H9 (cell line): ENCODE measurements at regions not wholly inside any gene's neighbourhood (a gene's known extent, or its start where the extent isn't known, plus 50 kb on each side); places are given as distances from the start of the nearest gene placed in this dataset.

Experiments used
- DNase-seq: peaks from one replicate; pipeline ENCODE4 v3.0.0-alpha.2; 2017
- H2AFZ ChIP-seq: one replicate; pipeline ENCODE4 v1.6.1; 2013; ENCODE audit warnings: mild to moderate bottlenecking, low read length, control low read depth, moderate library complexity
- H2AK5ac ChIP-seq: 2 replicates; pipeline ENCODE4 v1.6.1; 2013; ENCODE audit warnings: low read length, control low read depth, mixed read lengths; ENCODE audit not compliant: insufficient read length
- H2BK120ac ChIP-seq: one replicate; pipeline ENCODE4 v1.6.1; 2013; ENCODE audit warnings: low read depth, mild to moderate bottlenecking, low read length, control low read depth, inconsistent platforms; ENCODE audit not compliant: poor library complexity, severe bottlenecking
- H2BK12ac ChIP-seq: 2 replicates; pipeline ENCODE4 v1.6.1; 2013; ENCODE audit warnings: low read length, control low read depth, mixed read lengths, low read depth; ENCODE audit not compliant: insufficient read length
- H2BK15ac ChIP-seq: 2 replicates; pipeline ENCODE4 v1.6.1; 2013; ENCODE audit warnings: low read depth, low read length, control low read depth
- H2BK20ac ChIP-seq: one replicate; pipeline ENCODE4 v1.6.1; 2013; ENCODE audit warnings: low read depth, mild to moderate bottlenecking, low read length, control low read depth, inconsistent platforms; ENCODE audit not compliant: poor library complexity, severe bottlenecking
- H2BK5ac ChIP-seq: 2 replicates; pipeline ENCODE4 v1.6.1; 2013; ENCODE audit warnings: low read length, control low read depth, mixed read lengths; ENCODE audit not compliant: insufficient read length
- H3K14ac ChIP-seq: 2 replicates; pipeline ENCODE4 v1.6.1; 2013; ENCODE audit warnings: low read length, control low read depth; ENCODE audit not compliant: insufficient read depth
- H3K18ac ChIP-seq: 2 replicates; pipeline ENCODE4 v1.6.1; 2013; ENCODE audit warnings: low read depth, mild to moderate bottlenecking, mixed read lengths, low read length, control low read depth; ENCODE audit not compliant: insufficient read length
- H3K23ac ChIP-seq: 2 replicates; pipeline ENCODE4 v1.6.1; 2013; ENCODE audit warnings: low read length, control low read depth, mixed read lengths, low read depth; ENCODE audit not compliant: insufficient read length
- H3K23me2 ChIP-seq: 2 replicates; pipeline ENCODE4 v1.6.1; 2013; ENCODE audit warnings: low read depth, mild to moderate bottlenecking, mixed read lengths, low read length, control low read depth; ENCODE audit not compliant: insufficient read length, poor library complexity, severe bottlenecking
- H3K27ac ChIP-seq: 2 replicates; pipeline ENCODE4 v1.5.1; 2013; ENCODE audit warnings: low read length, control low read depth, mixed read lengths, low read depth; ENCODE audit not compliant: insufficient read length
- H3K27me3 ChIP-seq: 2 replicates; pipeline ENCODE4 v1.6.1; 2013; ENCODE audit warnings: low read length, control low read depth, inconsistent platforms; ENCODE audit not compliant: insufficient read depth
- H3K4ac ChIP-seq: 2 replicates; pipeline ENCODE4 v1.6.1; 2013; ENCODE audit warnings: low read depth, mild to moderate bottlenecking, control low read depth, inconsistent platforms, low read length, moderate library complexity
- H3K4me1 ChIP-seq: 2 replicates; pipeline ENCODE4 v1.6.1; 2013; ENCODE audit warnings: low read length, control low read depth, inconsistent platforms; ENCODE audit not compliant: insufficient read depth
- H3K4me2 ChIP-seq: 2 replicates; pipeline ENCODE4 v1.6.1; 2013; ENCODE audit warnings: low read length, control low read depth, mixed read lengths; ENCODE audit not compliant: insufficient read length, insufficient read depth
- H3K56ac ChIP-seq: 2 replicates; pipeline ENCODE4 v1.6.1; 2013; ENCODE audit warnings: low read depth, mild to moderate bottlenecking, mixed read lengths, low read length, control low read depth; ENCODE audit not compliant: insufficient read length
- H3K79me1 ChIP-seq: 2 replicates; pipeline ENCODE4 v1.6.1; 2013; ENCODE audit warnings: low read depth, mild to moderate bottlenecking, moderate library complexity, low read length, control low read depth, inconsistent platforms; ENCODE audit not compliant: insufficient read depth, poor library complexity, severe bottlenecking
- H3K79me2 ChIP-seq: 2 replicates; pipeline ENCODE4 v1.6.1; 2013; ENCODE audit warnings: low read length, control low read depth, inconsistent platforms; ENCODE audit not compliant: insufficient read depth
- H3K9ac ChIP-seq: 2 replicates; pipeline ENCODE4 v1.6.1; 2013; ENCODE audit warnings: low read length, control low read depth, mixed read lengths; ENCODE audit not compliant: insufficient read length; ENCODE audit errors: extremely low read depth
- H3K9me3 ChIP-seq: one replicate; pipeline ENCODE4 v1.6.1; 2013; ENCODE audit warnings: low read depth, low read length, inconsistent platforms; ENCODE audit not compliant: control insufficient read depth
- H3T11ph ChIP-seq: one replicate; pipeline ENCODE4 v1.6.1; 2013; ENCODE audit warnings: mild to moderate bottlenecking, low read length, control low read depth, inconsistent platforms
- H4K20me1 ChIP-seq: one replicate; pipeline ENCODE4 v1.6.1; 2013; ENCODE audit not compliant: control insufficient read depth, insufficient read length, insufficient read depth
- H4K5ac ChIP-seq: 2 replicates; pipeline ENCODE4 v1.6.1; 2013; ENCODE audit warnings: low read depth, mild to moderate bottlenecking, mixed read lengths, low read length, control low read depth; ENCODE audit not compliant: insufficient read length
- H4K8ac ChIP-seq: replicated peaks from 2 replicates; pipeline ENCODE4 v1.6.1; 2013; ENCODE audit warnings: low read length, control low read depth, mixed read lengths, low read depth; ENCODE audit not compliant: insufficient read length
- H4K91ac ChIP-seq: 2 replicates; pipeline ENCODE4 v1.6.1; 2013; ENCODE audit warnings: low read depth, mild to moderate bottlenecking, moderate library complexity, mixed read lengths, low read length, control low read depth; ENCODE audit not compliant: insufficient read length
- H3K27ac Mint-ChIP-seq, 3 experiments: 2 replicates in 2 of 3; 3 replicates in 1 of 3; pipeline ENCODE4 v1.8.0; 2020 to 2021; ENCODE audit warnings: mixed read lengths in 3 of 3, mild to moderate bottlenecking in 1 of 3, moderate library complexity in 1 of 3
- H3K27me3 Mint-ChIP-seq: 2 replicates; pipeline ENCODE4 v1.8.0; 2021; ENCODE audit warnings: low read depth, mild to moderate bottlenecking, moderate library complexity, mixed read lengths
- H3K36me3 Mint-ChIP-seq, 3 experiments: 2 replicates in 2 of 3; 3 replicates in 1 of 3; pipeline ENCODE4 v1.8.0; 2020 to 2021; ENCODE audit warnings: low read depth in 3 of 3, mixed read lengths in 3 of 3; ENCODE audit not compliant: insufficient read depth in 1 of 3
- H3K4me1 Mint-ChIP-seq, 2 experiments: 2 replicates each; pipeline ENCODE4 v1.8.0; 2020; ENCODE audit warnings: mixed read lengths in 2 of 2
- H3K4me3 Mint-ChIP-seq, 2 experiments: 2 replicates in 1 of 2; 3 replicates in 1 of 2; pipeline ENCODE4 v1.8.0; 2020 to 2021; ENCODE audit warnings: mild to moderate bottlenecking in 2 of 2, mixed read lengths in 2 of 2, moderate library complexity in 1 of 2
- H3K9me3 Mint-ChIP-seq, 2 experiments: 2 replicates in 1 of 2; 3 replicates in 1 of 2; pipeline ENCODE4 v1.8.0; 2020; ENCODE audit warnings: mild to moderate bottlenecking in 2 of 2, mixed read lengths in 2 of 2, moderate library complexity in 1 of 2
- WGBS: extraction: QIAGEN DNeasy Blood & Tissue Kit; methylation state at CpG from one replicate; pipeline ENCODE4 v1.1.7; 2013; ENCODE audit warnings: missing lambda C conversion rate, low lambda C conversion rate, mixed read lengths; ENCODE audit not compliant: insufficient read length; ENCODE audit errors: extremely low coverage; 5-methylcytosine and 5-hydroxymethylcytosine counted together
- TF ChIP-seq, protein P1 (sequence below): fragments of 200-600 bp; sonication (generic); conservative IDR thresholded peaks from 3 replicates; pipeline ENCODE4 v1.8.0; 2021; ENCODE audit warnings: antibody characterized with exemption, mild to moderate bottlenecking

DNA sequence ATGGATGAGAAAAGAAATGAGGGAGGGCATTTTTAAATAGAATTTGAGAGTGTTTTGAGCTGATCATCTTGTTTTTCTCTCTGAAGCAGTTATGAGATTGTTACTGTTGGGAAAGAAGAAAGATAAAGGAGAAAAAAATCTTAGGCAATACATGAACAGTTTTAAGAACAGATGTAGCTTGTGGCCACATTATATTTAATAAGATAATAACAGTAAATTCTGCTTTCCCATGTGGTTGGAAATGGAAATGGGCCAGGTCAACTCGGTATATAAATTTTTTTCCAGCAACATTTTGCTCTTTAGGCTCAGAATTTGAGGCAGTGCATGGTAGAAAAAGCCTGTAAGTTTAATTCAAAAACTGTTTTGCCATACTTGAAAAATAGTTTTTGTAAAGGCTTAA lies 118.7 kb downstream of the POSTN start:
- no peaks in the 10 kb centered on the region; the same call in 1 of the 2 replicates for H3K4me1 ChIP-seq
- H3K27ac Mint-ChIP-seq, result no peak overlapping the region

More for the DNA sequence above, 118.7 kb downstream of the POSTN start:
- no peak overlapping the region for H2BK15ac ChIP-seq
- no peak overlapping the region for H4K8ac ChIP-seq
- no peak overlapping the region for H3K56ac ChIP-seq
- peaks cover 5% of the 10 kb centered on the region; the same call in 1 of the 2 replicates for H3K27me3 Mint-ChIP-seq
- TF ChIP-seq, protein P1, sequence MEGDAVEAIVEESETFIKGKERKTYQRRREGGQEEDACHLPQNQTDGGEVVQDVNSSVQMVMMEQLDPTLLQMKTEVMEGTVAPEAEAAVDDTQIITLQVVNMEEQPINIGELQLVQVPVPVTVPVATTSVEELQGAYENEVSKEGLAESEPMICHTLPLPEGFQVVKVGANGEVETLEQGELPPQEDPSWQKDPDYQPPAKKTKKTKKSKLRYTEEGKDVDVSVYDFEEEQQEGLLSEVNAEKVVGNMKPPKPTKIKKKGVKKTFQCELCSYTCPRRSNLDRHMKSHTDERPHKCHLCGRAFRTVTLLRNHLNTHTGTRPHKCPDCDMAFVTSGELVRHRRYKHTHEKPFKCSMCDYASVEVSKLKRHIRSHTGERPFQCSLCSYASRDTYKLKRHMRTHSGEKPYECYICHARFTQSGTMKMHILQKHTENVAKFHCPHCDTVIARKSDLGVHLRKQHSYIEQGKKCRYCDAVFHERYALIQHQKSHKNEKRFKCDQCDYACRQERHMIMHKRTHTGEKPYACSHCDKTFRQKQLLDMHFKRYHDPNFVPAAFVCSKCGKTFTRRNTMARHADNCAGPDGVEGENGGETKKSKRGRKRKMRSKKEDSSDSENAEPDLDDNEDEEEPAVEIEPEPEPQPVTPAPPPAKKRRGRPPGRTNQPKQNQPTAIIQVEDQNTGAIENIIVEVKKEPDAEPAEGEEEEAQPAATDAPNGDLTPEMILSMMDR, result no peak
- H2BK20ac ChIP-seq, result no peak overlapping the region
- H3K27me3 ChIP-seq, result no peaks in the 10 kb centered on the region
- H4K5ac ChIP-seq, result no peak overlapping the region
- H4K91ac ChIP-seq, result no peak overlapping the region
- no peak overlapping the region for H3K27ac ChIP-seq
- H3T11ph ChIP-seq, result no peak overlapping the region
- no peaks in the 10 kb centered on the region for H3K36me3 Mint-ChIP-seq
- H3K4ac ChIP-seq, result no peak overlapping the region
- no peak overlapping the region for H3K23ac ChIP-seq
- no peak overlapping the region for H2AK5ac ChIP-seq
- no peak overlapping the region for H2BK12ac ChIP-seq
- H2AFZ ChIP-seq, result no peak overlapping the region
- no peaks in the 10 kb centered on the region for H3K79me2 ChIP-seq
- peaks cover 6 to 8% of the 10 kb centered on the region in 2 experiments for H3K4me1 Mint-ChIP-seq
- no peaks in the 10 kb centered on the region for H3K9me3 ChIP-seq
- no peak overlapping the region for H2BK120ac ChIP-seq
- H3K14ac ChIP-seq, result no peak overlapping the region
- no peaks in the 10 kb centered on the region for H4K20me1 ChIP-seq
- no peaks in the 10 kb centered on the region for H3K23me2 ChIP-seq
- no peak overlapping the region for H3K18ac ChIP-seq
- no peak overlapping the region for H2BK5ac ChIP-seq
- H3K4me3 Mint-ChIP-seq, result no peak overlapping the region
- no CpG with 5 or more reads among the region's 1 CpG for WGBS
- no peak overlapping the region for H3K9ac ChIP-seq
- H3K79me1 ChIP-seq, result no peaks in the 10 kb centered on the region
- no peak for DNase-seq
- H3K4me2 ChIP-seq, result no peak overlapping the region
- no peaks in the 10 kb centered on the region for H3K9me3 Mint-ChIP-seq
